Panc1 (cell line): ENCODE measurements at regions not wholly inside any gene's neighbourhood (a gene's known extent, or its start where the extent isn't known, plus 50 kb on each side); places are given as distances from the start of the nearest gene placed in this dataset.
"Not testable (repeated sequence)": the region's sequence is repeated elsewhere in the genome, so short reads cannot be mapped to it uniquely, and the experiment has no call there.

Experiments used
- ATAC-seq: fragments of 200-7000 bp; cut with Tn5 transposase; 2 replicates; pipeline ENCODE4 v1.9.1; 2020; ENCODE audit warnings: mild to moderate bottlenecking, moderate library complexity
- BruUV-seq: library from RNA; stranded (reverse); fragments of 400-500 nt; replicated peaks from 2 replicates; lab custom pipeline; 2021; lab: Mats Ljungman, UMichigan
- CTCF ChIA-PET: fragments of 300-600 bp; sonication (Branson Sonifier 250); formaldehyde crosslinking; loops from one replicate; lab custom pipeline; 2022; ENCODE audit warnings: antibody characterized with exemption; lab: Charles Lee
- POLR2A ChIA-PET: fragments of 300-600 bp; sonication (Branson Sonifier 250); formaldehyde crosslinking; loops from one replicate; lab custom pipeline; 2022; ENCODE audit warnings: antibody characterized with exemption; lab: Charles Lee
- DNase-seq: peaks from one replicate; pipeline ENCODE4 v3.0.0-alpha.2; 2010; ENCODE audit warnings: low read depth, low spot score
- H3K27ac ChIP-seq: 2 replicates; pipeline ENCODE4 v1.5.1; 2011; ENCODE audit warnings: mild to moderate bottlenecking, low read length, inconsistent platforms
- H3K27me3 ChIP-seq: fragments of 200-500 bp; sonication (Bioruptor generic); 2 replicates; pipeline ENCODE4 v1.6.0; 2014; ENCODE audit warnings: low read length, inconsistent platforms; ENCODE audit not compliant: control insufficient read depth, insufficient read depth
- H3K36me3 ChIP-seq: fragments of 200-500 bp; sonication (Bioruptor generic); 2 replicates; pipeline ENCODE4 v1.5.1; 2014; ENCODE audit warnings: inconsistent platforms, mild to moderate bottlenecking, low read length, moderate library complexity; ENCODE audit not compliant: control insufficient read depth, insufficient read depth
- H3K4me1 ChIP-seq: 2 replicates; pipeline ENCODE4 v1.5.1; 2011; ENCODE audit warnings: inconsistent platforms, mild to moderate bottlenecking, low read length, moderate library complexity; ENCODE audit not compliant: control insufficient read depth, insufficient read depth
- H3K4me3 ChIP-seq, 2 experiments: 2 replicates each; pipeline ENCODE4 v1.5.1; 2011 to 2012; ENCODE audit warnings: low read depth in 2 of 2, low read length in 2 of 2, mild to moderate bottlenecking in 2 of 2, inconsistent platforms in 1 of 2, moderate library complexity in 1 of 2
- H3K9me3 ChIP-seq: fragments of 200-500 bp; sonication (Bioruptor generic); 2 replicates; pipeline ENCODE4 v1.5.1; 2014; ENCODE audit warnings: low read depth, mild to moderate bottlenecking, inconsistent platforms, low read length, moderate library complexity; ENCODE audit not compliant: control insufficient read depth, insufficient read depth
- CTCF ChIP-seq: fragments of 450-650 bp; IDR thresholded peaks from 2 replicates; pipeline ENCODE4 v1.5.1; 2017; ENCODE audit warnings: mild to moderate bottlenecking
- POLR2AphosphoS5 ChIP-seq: IDR thresholded peaks from 2 replicates; pipeline ENCODE4 v1.6.1; 2012; ENCODE audit warnings: mild to moderate bottlenecking, low read depth, low read length, moderate library complexity
- REST ChIP-seq, 2 experiments: IDR thresholded peaks; 2 replicates each; pipeline ENCODE4 v1.6.1; 2011 to 2012; ENCODE audit warnings: low read depth in 2 of 2, control low read depth in 1 of 2, low read length in 1 of 2, mild to moderate bottlenecking in 1 of 2, moderate library complexity in 1 of 2; ENCODE audit not compliant: insufficient read depth in 1 of 2
- SIN3A ChIP-seq: IDR thresholded peaks from 2 replicates; pipeline ENCODE4 v1.6.1; 2012; ENCODE audit warnings: low read depth, mild to moderate bottlenecking, low read length, moderate library complexity, borderline replicate concordance; ENCODE audit not compliant: insufficient read depth
- TCF7L2 ChIP-seq: IDR thresholded peaks from 2 replicates; pipeline ENCODE4 v1.6.1; 2011; ENCODE audit warnings: mild to moderate bottlenecking, low read depth, low read length, inconsistent platforms
- in situ Hi-C: cut with HindIII; loops from 2 replicates; pipeline ENCODE4 v1.10.0; 2016; ENCODE audit warnings: low sequenced_read_pairs, low pct_unique_long_range_greater_than_20kb
- intact Hi-C: fragments of 100-400 bp; cut with micrococcal nuclease; formaldehyde crosslinking; loops from one replicate; pipeline ENCODE4 v1.10.0; 2022; ENCODE audit not compliant: unreplicated experiment

DNA sequence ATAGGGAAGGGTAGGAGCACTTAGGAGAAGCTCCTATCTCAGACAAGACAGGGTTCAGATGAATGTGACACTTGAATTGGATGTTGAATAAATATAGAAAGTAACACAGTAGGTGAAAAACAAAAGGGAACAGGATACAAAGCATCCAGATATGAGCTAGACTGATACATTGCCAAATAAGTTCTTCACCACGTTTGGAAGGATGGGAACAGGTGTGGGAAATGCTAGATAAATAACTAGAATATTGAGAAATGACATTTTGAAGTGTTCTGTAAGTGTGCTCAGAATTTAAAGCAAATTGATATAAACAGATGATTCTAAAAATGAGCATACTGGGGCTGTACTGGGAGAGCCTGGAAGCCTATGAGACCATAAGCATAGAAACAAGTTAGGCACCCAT, 340.1 kb upstream of the PRR16 start:
- ATAC-seq (no peak), DNase-seq (no peak)
- no TSS peak for BruUV-seq
- intact Hi-C loops (no loop called here), in situ Hi-C loops (no loop called here)
- no peak overlapping the region for H3K27ac ChIP-seq
- H3K9me3 ChIP-seq: no peaks in the 10 kb centered on the region
- H3K4me3 ChIP-seq: no peak overlapping the region
- TF ChIP-seq POLR2AphosphoS5: no peak
- no peak for TF ChIP-seq SIN3A
- TF ChIP-seq REST (IDR thresholded peaks at IDR 0.05; ENCODE audit: insufficient read depth in 1 of 2, low read depth in 2 of 2, low read length in 1 of 2): no peak
- no peak for TF ChIP-seq TCF7L2
- no peak for TF ChIP-seq CTCF
- CTCF ChIA-PET: no interaction called here
- POLR2A ChIA-PET: no interaction called here
- H3K4me1 ChIP-seq: no peaks in the 10 kb centered on the region
- H3K27me3 ChIP-seq: no peaks in the 10 kb centered on the region
- no peaks in the 10 kb centered on the region for H3K36me3 ChIP-seq

DNA sequence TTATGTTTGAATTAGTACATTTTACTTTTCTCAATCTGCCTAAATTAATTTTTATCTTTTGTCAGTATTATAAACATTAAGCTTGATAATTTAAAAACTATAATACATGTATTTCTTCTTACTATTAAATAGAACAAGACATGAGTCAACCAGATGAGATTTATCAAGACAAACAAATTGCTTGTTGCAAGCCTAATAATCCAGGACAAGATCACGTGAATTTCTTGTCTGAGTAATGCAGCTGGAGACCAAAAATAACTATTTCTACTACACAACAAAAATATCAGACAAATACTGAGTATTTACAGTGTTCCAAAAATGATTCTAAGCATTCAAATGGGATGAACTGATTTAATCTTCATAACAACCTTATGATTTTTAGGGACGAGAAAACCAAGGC, 339.1 kb upstream of the PRR16 start:
- Histone ChIP-seq H3K27me3 (no peaks in the 10 kb centered on the region), H3K4me3 (no peak overlapping the region), H3K9me3 (no peaks in the 10 kb centered on the region), H3K27ac (no peak overlapping the region), H3K36me3 (no peaks in the 10 kb centered on the region), H3K4me1 (no peaks in the 10 kb centered on the region)
- TF ChIP-seq REST (IDR thresholded peaks at IDR 0.05; ENCODE audit: insufficient read depth in 1 of 2, low read depth in 2 of 2, low read length in 1 of 2) (no peak), CTCF (no peak), POLR2AphosphoS5 (no peak), SIN3A (no peak), TCF7L2 (no peak)
- no TSS peak for BruUV-seq
- in situ Hi-C loops: no loop called here
- ChIA-PET CTCF (no interaction called here), POLR2A (no interaction called here)
- ATAC-seq: no peak
- DNase-seq: no peak
- intact Hi-C loops: no loop called here

DNA sequence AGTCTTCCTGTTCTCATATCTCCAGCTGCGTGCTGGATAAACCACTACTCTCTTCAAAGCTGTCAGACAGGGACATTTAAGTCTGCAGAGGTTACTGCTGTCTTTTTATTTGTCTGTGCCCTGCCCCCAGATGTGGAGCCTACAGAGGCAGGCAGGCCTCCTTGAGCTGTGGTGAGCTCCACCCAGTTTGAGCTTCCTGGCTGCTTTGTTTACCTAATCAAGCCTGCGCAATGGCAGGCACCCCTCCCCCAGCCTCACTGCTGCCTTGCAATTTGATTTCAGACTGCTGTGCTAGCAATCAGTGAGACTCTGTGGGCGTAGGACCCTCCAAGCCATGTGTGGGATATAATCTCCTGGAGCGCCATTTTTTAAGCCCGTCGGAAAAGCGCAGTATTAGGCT, 331.8 kb upstream of the PRR16 start:
- H3K27ac ChIP-seq, H3K9me3 ChIP-seq, in situ Hi-C loops, ATAC-seq, H3K4me1 ChIP-seq, POLR2A ChIA-PET, BruUV-seq, intact Hi-C loops, DNase-seq, H3K27me3 ChIP-seq, H3K36me3 ChIP-seq, H3K4me3 ChIP-seq, CTCF ChIA-PET: not testable (repeated sequence)
